Vagina (tissue), 2 donors: ENCODE measurements at regions not wholly inside any gene's neighbourhood (a gene's known extent, or its start where the extent isn't known, plus 50 kb on each side); places are given as distances from the start of the nearest gene placed in this dataset.

Experiments
- CTCF ChIP-seq, 3 experiments: fragments of 450-650 bp in 2 of 3; fragments of 200-600 bp in 1 of 3; sonication (generic) in 1 of 3; IDR thresholded peaks; one replicate each; pipeline ENCODE4 v1.5.1; 2017 to 2019; ENCODE audit warnings: antibody characterized with exemption in 3 of 3, mild to moderate bottlenecking in 2 of 3, moderate library complexity in 2 of 3
- POLR2A ChIP-seq, 2 donors: fragments of 450-650 bp; IDR thresholded peaks; one replicate each; pipeline ENCODE4 v1.6.1; 2017; ENCODE audit warnings: antibody characterized with exemption in 2 of 2, mild to moderate bottlenecking in 2 of 2, moderate library complexity in 2 of 2

- TF ChIP-seq CTCF (IDR thresholded peaks at IDR 0.05) (no peak), POLR2A (IDR thresholded peaks at IDR 0.05) (no peak)
These were observed 207.0 kb upstream of the AGAP1 start for GRCh38 chr2:235286622-235287374.
